NT2/D1 (cell line): ENCODE measurements at regions not wholly inside any gene's neighbourhood (a gene's known extent, or its start where the extent isn't known, plus 50 kb on each side); places are given as distances from the start of the nearest gene placed in this dataset.

Experiments used
- DNase-seq: peaks from one replicate; pipeline ENCODE4 v3.0.0-alpha.2; 2011; ENCODE audit warnings: low read depth, low spot score
- H3K27me3 ChIP-seq: 2 replicates; pipeline ENCODE4 v1.6.0; 2011; ENCODE audit warnings: mild to moderate bottlenecking; ENCODE audit not compliant: insufficient read length, insufficient read depth
- H3K36me3 ChIP-seq: 2 replicates; pipeline ENCODE4 v1.6.1; 2011; ENCODE audit warnings: mild to moderate bottlenecking, low read length, mixed read lengths; ENCODE audit not compliant: insufficient read depth, insufficient read length
- H3K4me1 ChIP-seq: 2 replicates; pipeline ENCODE4 v1.5.1; 2011; ENCODE audit not compliant: insufficient read depth, insufficient read length
- H3K4me3 ChIP-seq: 2 replicates; pipeline ENCODE4 v1.5.1; 2011; ENCODE audit warnings: low read depth; ENCODE audit not compliant: insufficient read length
- H3K9ac ChIP-seq: 2 replicates; pipeline ENCODE4 v1.6.0; 2011; ENCODE audit warnings: low read depth; ENCODE audit not compliant: insufficient read length
- H3K9me3 ChIP-seq: 2 replicates; pipeline ENCODE4 v1.5.1; 2011; ENCODE audit warnings: mild to moderate bottlenecking, low read length; ENCODE audit not compliant: insufficient read depth
- SUZ12 ChIP-seq: IDR thresholded peaks from 2 replicates; pipeline ENCODE4 v1.6.1; 2011; ENCODE audit not compliant: insufficient read length, insufficient read depth; ENCODE audit errors: extremely low read depth
- YY1 ChIP-seq: IDR thresholded peaks from 2 replicates; pipeline ENCODE4 v1.6.1; 2011; ENCODE audit not compliant: insufficient read length, insufficient read depth
- ZNF274 ChIP-seq: IDR thresholded peaks from 2 replicates; pipeline ENCODE4 v1.6.1; 2011; ENCODE audit warnings: mild to moderate bottlenecking, low read depth, low read length

GRCh38 chr5:115419846-115420585, 123.6 kb upstream of the CCDC112 start:
- Histone ChIP-seq H3K4me1 (no peaks in the 10 kb centered on the region), H3K9ac (no peak overlapping the region), H3K4me3 (no peak overlapping the region), H3K27me3 (no peaks in the 10 kb centered on the region), H3K9me3 (no peaks in the 10 kb centered on the region), H3K36me3 (no peaks in the 10 kb centered on the region)
- TF ChIP-seq ZNF274, result no peak
- TF ChIP-seq YY1, result no peak
- TF ChIP-seq SUZ12, result no peak
- peak; percentile 55 for DNase-seq

- H3K4me1 ChIP-seq, result no peaks in the 10 kb centered on the region
- H3K27me3 ChIP-seq, result no peaks in the 10 kb centered on the region
- H3K9me3 ChIP-seq, result no peaks in the 10 kb centered on the region
- no peaks in the 10 kb centered on the region for H3K36me3 ChIP-seq
- no peak overlapping the region for H3K4me3 ChIP-seq
- TF ChIP-seq YY1 (no peak), SUZ12 (no peak), ZNF274 (no peak)
- no peak overlapping the region for H3K9ac ChIP-seq
- DNase-seq, result no peak
Observed at GRCh38 chr5:115418788-115419187, 122.3 kb upstream of the CCDC112 start.

- Histone ChIP-seq H3K9ac (no peak overlapping the region), H3K9me3 (no peaks in the 10 kb centered on the region), H3K4me3 (no peak overlapping the region), H3K27me3 (no peaks in the 10 kb centered on the region), H3K4me1 (no peaks in the 10 kb centered on the region), H3K36me3 (no peaks in the 10 kb centered on the region)
- DNase-seq, result no peak
- no peak for TF ChIP-seq SUZ12
- TF ChIP-seq ZNF274, result no peak
- no peak for TF ChIP-seq YY1
Observed at GRCh38 chr5:115417076-115417475, 120.6 kb upstream of the CCDC112 start.

GRCh38 chr5:115415143-115415491, 118.7 kb upstream of the CCDC112 start:
- Histone ChIP-seq H3K9ac (no peak overlapping the region), H3K4me3 (no peak overlapping the region), H3K9me3 (no peaks in the 10 kb centered on the region), H3K4me1 (no peaks in the 10 kb centered on the region), H3K27me3 (no peaks in the 10 kb centered on the region), H3K36me3 (no peaks in the 10 kb centered on the region)
- TF ChIP-seq SUZ12, result no peak
- no peak for TF ChIP-seq ZNF274
- TF ChIP-seq YY1, result no peak
- no peak for DNase-seq

GRCh38 chr5:115414406-115415142, 118.1 kb upstream of the CCDC112 start:
- no peaks in the 10 kb centered on the region for H3K4me1 ChIP-seq
- H3K9me3 ChIP-seq, result no peaks in the 10 kb centered on the region
- H3K36me3 ChIP-seq, result no peaks in the 10 kb centered on the region
- H3K27me3 ChIP-seq, result no peaks in the 10 kb centered on the region
- no peak overlapping the region for H3K9ac ChIP-seq
- TF ChIP-seq ZNF274 (no peak), YY1 (no peak), SUZ12 (no peak)
- no peak overlapping the region for H3K4me3 ChIP-seq
- DNase-seq, result no peak

- Histone ChIP-seq H3K4me1 (no peaks in the 10 kb centered on the region), H3K9ac (no peak overlapping the region), H3K4me3 (no peak overlapping the region), H3K36me3 (no peaks in the 10 kb centered on the region), H3K27me3 (no peaks in the 10 kb centered on the region), H3K9me3 (no peaks in the 10 kb centered on the region)
- TF ChIP-seq ZNF274 (no peak), YY1 (no peak), SUZ12 (no peak)
- no peak for DNase-seq
Observed at GRCh38 chr5:115413651-115414050, 117.2 kb upstream of the CCDC112 start.

- Histone ChIP-seq H3K4me3 (no peak overlapping the region), H3K36me3 (no peaks in the 10 kb centered on the region), H3K9me3 (no peaks in the 10 kb centered on the region), H3K27me3 (no peaks in the 10 kb centered on the region), H3K4me1 (no peaks in the 10 kb centered on the region), H3K9ac (no peak overlapping the region)
- TF ChIP-seq SUZ12 (no peak), YY1 (no peak), ZNF274 (no peak)
- DNase-seq, result no peak
Observed at GRCh38 chr5:115409094-115409493, 112.6 kb upstream of the CCDC112 start.
